ENCODE measurements at regions not wholly inside any gene's neighbourhood (a gene's known extent, or its start where the extent isn't known, plus 50 kb on each side); places are given as distances from the start of the nearest gene placed in this dataset.

DNA sequence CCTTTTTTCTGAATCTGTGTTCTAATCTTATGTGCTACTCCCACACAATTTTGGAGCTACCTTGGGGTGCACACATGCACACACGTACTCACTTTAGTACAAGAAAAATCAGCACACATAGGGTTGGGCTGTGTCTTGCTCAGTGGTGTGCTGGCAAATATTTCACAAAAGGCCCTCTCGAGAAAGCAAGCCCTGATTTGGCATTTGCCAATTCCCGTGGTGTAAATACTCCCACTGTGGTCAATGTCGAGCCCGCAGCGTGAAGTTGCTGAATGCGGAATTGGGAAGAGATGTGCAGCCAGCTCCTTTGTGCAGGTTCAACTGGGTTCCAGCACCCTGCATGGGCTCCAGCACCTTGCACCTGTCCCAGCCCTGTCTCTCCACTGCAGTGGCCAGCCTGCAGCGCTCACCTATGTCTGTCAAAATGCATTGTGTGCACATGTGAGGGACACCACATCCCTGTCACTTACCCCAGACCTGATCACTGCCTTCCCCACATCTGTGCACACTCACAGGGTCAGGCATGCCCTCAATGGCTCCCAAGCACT lies 78.4 kb upstream of the WNT4 start:
- DNase-seq (ENCODE audit: low read depth): no peak

DNA sequence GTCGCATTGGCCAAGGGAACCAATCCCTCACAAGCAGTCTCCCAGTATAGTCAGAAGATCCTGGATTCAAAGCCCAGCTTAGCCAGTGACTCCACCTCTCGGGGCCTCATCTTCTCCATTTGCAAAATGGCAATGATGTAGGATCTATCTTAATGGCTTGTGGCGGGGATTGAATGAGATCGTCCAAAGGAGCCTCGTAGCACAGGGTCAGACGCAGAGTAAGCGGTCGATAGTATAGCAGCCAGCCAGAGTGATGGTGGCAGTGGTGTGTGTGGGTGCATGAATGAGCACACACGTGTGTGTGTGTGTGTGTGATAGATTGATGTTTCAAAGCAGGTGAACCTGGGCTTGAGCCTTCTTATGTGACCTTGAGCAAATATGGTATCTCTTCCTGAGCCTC lies 79.8 kb upstream of the WNT4 start:
- no peak for DNase-seq (ENCODE audit: low read depth)

DNA sequence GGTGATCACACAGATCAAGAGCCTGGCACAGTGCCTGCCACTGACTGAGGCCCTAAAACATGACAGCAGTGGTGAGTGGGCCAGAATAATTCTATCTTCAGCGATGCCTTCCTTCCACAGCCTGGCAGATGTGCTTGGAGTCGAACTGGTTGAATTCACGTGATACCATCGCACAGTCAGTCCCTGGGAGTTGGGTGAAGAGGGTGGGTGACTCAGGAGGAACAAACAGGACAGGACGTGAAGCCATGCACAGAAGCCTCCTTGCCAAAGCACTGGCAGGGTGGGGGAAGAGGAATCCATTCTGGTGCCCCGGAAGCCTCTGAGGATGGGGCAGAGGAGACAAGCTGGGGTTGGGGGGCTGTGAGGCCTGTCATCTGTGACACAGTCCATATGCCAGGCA lies 80.3 kb upstream of the WNT4 start:
- DNase-seq (ENCODE audit: low read depth): no peak

DNA sequence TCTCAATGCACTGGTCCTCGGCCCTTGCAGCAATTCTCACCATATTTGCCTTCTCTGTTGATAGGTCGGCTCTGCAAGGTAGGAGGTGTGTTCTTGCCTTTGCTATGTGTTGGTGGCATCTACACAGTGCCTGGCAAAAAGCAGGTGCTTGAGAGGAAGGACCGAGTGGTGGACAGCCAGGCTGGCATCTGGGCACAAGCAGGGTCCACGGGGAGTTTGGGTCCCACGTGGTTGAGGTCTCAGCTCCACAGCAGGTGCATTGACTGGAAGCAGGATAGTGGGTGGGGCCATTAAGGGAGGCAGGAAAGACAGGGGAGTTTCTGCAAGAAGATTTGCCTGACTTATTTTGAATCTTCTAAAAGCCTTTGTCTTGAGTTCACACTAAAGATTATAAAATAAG lies 81.2 kb upstream of the WNT4 start:
- DNase-seq (ENCODE audit: low read depth): no peak

DNA sequence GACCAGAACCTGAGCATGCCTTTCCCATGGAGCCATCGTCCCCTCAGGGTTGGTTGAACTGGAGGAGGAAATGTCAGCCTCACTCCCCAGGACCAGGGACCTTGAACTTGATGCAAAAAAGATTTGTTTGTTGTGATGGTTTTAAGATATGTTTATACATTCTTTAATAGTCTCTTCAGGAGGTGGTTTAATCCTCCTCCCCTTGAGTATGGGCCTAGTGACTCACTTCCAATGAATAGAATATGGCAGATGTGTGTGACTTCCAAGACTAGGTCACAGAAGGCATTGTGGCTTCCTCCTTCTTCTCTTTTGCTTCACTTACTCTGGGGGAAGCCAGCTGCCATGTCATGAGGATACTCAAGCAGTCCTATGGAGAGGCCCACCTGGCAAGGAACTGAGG lies 81.7 kb upstream of the WNT4 start:
- no peak for DNase-seq (ENCODE audit: low read depth)

DNA sequence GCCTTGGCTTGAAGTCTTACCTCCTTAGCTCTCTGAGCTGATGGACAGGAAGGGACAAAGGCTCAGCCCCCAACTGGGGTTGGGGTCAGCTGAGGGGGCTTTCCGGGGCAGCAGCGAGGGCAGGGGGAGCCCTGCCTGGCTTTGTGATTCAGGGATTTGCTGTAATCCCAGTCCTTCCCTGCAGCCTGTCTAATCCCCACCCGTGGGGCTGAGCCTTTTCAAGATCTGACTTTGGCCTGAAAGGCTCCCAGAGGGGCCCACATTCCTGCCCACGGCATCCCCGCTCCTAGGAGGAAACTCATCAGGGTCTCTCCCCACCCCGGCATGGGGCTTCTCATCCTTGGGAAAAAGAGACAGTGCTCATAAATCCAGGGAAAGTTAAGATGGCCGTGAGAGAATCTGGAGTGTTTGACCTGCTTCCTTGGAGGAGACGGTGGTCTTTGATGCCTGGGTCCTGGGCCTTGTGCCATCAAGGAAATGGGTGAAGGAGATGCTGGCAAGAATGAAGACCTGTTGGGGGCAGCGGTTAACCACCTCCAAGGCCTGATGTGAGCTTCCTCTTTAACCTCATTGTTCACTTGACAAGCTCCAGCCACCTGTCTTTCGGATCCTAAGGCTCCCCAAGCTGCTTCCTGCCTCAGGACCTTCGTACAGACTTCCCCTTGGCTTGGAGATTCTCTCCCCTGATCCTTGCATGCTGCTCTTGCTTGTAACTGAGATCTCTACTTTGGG lies 83.1 kb upstream of the WNT4 start:
- DNase-seq (ENCODE audit: low read depth): no peak

DNA sequence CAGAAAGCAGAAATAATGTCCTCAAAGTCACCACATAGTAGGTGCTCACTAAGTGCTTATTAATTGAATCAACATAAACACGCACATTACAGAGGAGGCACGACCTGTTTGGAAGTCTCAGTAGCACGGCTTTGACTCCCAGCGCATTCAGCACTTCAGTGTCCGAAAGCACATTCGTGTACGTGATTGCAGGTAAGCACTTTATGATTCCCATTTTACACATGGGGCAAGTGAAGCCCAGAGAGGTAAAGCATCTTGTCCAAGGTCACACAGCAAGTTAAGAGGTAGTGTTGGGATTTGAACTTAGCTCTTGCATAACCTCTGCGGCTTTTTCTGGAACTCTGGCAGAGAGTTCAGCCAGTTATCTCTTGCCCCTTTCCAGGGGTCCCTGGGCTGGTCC lies 85.2 kb upstream of the WNT4 start:
- no peak for DNase-seq (ENCODE audit: low read depth)

DNA sequence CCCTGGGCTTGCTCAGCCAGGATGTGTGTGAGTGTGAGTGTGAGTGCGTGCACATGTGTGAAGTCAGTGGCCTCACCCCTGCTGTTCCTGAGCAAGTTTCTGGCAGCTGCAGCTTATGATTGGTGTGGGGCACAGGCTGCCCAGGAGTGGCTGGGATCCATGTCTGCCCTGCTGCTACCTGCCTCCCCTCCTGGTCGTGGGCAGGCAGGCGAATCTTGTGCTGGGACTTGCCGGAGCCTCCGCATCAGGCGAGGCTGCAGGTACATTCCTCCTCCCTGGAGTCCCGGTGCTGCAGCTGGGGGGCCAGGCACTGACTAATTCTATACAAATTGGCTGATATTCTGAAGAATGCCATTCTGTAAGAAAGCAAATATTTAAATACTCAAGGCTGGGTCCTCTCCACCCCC lies 85.6 kb upstream of the WNT4 start:
- no peak for DNase-seq (ENCODE audit: low read depth)

DNA sequence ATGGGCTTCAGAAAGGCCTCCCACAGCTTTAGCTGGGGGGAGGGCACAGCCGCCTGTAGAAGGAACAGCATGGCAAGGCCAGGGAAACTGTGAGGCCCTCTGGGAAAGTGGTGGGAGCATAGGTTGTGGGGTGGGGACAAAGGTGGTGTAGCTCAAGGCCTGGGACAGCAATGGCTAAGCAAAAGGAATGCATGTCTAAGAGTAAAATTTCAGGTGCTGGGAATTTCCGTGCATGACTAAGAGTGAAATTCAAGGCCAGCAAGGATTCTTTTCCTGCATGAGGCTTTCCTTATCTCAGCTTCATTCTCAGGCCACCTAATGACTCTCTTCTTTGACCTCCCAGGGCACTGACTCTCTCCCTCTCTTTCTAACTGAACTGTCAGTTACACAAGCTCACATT lies 86.5 kb upstream of the WNT4 start:
- no peak for DNase-seq (ENCODE audit: low read depth)

DNA sequence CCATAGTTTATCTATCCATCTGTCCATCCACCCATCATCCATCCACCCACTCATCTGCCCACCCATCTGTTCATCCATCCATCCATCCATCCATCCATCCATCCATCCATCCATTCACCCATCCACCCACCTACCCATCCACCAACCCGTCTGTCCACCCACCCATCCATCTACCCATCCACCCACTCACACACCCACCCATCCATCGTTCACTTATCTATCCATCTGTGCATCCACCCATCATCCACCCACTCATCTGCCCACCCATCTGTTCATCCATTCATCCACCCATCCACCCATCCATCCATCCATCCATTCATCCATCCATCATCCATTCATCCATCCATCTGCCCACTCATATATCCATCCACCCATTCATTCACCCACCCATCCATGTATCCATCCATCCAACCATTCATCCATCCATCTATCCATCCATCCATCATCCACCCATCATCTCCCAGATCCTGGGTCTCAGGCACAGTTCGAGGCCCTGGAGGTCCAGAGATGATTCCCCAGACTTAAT lies 88.2 kb upstream of the WNT4 start:
- no peak for DNase-seq (ENCODE audit: low read depth)

DNA sequence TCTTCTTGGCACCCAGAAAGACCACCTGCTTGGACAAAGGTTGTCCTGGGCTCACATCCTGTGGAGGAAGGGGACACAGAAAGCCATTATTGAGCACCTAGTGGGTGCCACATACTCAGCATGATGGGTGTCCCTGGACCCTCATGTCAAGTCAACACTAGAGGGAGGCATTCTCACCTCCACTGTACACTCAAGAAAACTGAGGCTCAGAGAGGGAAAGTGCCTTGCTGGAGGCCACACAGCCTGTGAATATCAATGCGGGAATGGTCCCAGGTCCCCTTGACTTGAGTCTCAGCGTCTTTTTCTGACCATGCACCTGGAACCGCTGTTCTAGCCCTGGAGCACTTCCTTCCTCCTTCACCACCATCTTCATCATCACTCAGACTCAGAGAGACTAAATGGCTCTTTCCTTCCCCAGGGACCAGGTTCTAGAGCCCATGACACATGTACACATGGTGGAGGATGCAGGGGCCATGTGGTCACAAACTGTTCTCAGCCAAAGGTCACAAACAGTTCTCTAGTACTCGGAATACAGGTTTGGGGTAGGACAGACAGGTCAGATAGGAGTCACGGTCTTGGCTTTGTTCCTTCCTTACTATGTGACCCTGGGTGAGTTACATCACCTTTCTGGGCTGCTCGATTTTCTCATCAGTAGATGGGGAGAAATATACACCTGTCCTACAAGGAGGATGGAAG lies 89.2 kb upstream of the WNT4 start:
- no peak for DNase-seq (ENCODE audit: low read depth)

DNA sequence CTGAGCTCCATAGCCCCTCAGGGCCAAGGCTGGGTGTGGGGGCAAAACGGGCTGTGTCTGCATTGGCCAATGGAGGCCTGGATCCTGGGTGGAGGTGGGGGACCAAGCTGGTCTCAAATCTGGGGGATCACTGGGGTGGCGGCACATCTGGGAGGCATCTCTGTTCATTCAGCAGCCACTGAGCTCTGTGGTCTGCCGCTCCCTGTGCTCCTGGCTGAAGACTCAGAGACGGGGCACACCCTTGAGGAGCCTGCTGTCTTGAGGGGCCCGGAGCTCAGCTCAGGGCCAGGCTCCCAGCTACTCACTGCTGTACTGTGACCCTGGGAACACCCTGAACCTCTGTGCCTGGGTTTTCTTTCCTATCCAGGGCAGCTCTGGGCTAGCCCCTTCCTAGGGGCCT lies 90.3 kb upstream of the WNT4 start:
- DNase-seq (ENCODE audit: low read depth): no peak

DNA sequence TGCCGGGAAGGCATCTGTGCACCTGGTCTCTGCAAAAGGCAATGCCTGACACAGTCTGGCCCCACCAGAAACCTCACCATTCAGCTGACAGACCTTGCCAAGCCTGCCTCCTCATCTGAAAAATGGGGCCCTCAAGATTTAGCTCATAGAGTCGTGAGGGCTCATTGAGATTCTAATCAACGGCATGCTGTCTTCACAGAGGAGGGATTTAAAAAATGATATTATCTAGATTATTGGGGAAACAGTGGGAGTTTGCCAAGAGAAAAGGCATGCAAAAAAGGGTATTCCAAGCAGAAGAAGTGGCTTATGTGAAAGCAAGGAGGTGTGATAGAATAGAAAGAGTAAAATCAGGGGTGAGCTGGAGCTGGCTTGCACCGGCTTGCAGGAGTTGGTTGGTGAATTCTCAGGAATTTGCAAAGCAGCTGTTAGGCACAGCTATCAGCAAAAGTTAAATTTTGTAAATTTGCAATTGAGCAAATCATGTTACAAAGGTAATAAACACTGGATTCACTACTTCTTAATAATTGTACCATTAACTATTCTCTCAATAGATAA lies 91.7 kb upstream of the WNT4 start:
- no peak for DNase-seq (ENCODE audit: low read depth)

DNA sequence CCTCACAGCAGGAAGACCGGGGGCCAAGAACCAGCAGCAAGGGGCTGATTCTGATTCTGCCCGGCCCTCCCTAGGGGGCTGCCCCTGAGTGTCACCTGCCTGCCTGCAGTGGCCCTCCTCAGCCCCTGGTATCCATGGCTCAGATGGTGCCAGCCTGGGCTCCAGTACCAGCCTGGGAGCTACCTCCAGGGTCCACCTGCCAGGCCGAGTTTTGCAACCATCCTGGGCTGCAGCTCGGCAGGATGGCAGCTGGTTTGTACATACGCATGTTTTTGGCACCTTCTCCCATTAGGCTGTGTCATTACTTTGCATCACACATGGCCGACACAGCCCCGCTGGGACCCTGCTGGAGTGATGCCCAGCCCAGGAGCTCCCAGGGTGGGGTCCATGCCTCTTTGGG lies 93.3 kb upstream of the WNT4 start:
- no peak for DNase-seq (ENCODE audit: low read depth)

DNA sequence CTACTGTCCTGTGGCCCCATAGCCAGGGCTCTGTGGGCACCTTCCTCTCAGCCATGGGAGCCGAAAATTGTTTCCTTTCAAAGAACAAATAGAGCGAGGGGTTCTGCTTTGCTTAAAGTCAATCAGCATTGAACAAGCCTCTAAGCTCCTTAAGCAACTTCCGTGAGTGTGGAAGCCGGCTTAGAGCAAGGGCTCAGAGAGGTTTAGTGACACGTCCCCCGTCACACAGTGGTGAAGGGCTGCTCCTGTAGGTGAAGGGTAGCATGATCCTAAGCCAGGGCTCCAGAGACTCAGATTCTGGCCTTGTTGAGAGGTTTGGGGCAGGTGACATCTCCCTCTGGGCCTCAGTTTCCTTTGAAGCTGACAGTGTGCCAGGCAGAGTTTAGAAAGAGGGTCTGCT lies 94.0 kb upstream of the WNT4 start:
- no peak for DNase-seq (ENCODE audit: low read depth)

DNA sequence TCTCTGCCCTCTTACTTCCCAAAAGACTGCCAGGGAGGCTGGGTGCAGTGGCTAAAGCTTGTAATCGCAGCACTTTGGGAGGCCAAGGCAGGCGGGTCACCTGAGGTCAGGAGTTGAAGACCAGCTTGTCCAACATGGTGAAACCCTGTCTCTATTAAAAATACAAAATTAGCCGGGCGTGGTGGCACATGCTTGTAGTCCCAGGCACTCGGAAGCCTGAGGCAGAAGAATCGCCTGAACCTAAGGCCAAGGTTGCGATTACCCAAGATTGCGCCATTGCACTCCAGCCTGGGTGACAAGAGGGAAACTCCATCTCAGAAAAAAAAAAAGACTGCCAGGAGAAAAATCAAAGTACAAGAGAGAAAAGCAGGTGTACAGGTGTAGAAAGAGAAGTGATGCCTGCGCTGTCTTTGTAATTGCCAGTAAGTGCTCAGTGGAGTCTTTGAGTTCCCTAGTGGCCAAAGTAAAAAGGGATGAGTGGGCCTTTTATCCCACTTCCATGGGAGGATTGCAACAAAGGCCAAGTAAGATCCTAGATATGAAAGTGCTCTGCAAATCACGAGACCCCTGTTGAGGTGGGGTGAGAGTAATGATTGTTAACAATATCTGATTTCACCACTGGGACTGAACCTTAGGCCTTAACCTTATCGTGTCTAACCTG lies 94.7 kb upstream of the WNT4 start:
- no peak for DNase-seq (ENCODE audit: low read depth)

DNA sequence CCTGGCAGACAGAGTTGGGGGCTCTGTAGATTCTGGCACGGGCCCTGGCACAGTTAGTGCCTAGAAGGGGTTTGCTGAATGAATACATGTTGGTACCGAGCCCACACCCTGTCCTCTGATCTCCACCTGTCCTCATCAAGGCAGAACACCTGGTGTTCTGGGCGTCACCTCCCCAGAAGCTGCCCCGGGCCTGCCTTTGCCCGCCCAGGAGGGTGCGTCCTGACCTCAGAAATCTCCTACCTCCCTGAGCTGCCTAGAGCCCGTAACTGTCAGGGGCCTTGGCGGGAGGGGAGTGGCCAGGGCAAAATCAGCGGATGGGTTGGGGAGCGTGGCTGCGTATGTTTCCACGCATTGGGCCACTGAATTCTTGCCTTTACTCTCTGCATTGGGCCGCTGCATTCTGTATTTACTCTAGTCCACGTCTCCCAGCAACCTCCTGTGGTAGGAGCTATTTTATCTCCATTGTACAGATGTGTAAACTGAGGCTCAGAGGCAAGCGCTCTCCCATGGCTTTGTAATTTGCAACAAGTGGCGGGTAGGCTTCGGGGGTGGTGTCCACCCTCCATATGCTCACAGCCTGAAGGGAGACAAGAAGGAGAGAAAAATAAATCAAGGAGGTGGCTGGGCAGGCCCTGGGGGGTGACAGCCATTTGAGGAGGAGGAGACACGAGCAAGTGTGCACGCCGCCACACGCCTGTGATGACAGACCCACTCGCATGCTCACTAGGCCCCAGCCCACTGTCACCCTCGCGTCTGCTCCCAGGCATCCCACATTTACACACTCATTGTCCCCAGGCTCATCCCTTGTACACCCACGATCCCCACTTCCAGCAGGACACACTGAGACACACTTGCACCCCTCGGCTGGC lies 95.7 kb upstream of the WNT4 start:
- no peak for DNase-seq (ENCODE audit: low read depth)

DNA sequence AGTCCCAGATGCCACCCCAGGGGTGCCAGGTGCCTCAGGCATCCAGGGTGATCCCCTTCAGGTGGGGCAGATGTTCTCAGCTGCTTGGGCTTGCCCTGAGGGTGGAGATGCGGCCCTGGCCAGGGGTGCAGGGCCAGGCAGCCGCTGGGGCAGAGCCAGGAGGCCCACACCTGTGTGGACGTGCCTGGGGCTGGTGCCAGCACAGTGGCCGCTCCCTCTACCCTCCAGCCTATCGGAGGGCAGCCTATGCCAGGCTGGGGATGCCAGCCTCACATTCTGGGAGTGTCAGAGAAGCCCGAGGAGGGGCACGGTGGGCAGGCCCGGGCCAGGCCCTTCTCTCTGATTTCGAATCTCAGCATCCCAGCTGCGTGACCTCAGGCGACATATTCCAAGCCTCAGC lies 96.5 kb upstream of the WNT4 start:
- no peak for DNase-seq (ENCODE audit: low read depth)

DNA sequence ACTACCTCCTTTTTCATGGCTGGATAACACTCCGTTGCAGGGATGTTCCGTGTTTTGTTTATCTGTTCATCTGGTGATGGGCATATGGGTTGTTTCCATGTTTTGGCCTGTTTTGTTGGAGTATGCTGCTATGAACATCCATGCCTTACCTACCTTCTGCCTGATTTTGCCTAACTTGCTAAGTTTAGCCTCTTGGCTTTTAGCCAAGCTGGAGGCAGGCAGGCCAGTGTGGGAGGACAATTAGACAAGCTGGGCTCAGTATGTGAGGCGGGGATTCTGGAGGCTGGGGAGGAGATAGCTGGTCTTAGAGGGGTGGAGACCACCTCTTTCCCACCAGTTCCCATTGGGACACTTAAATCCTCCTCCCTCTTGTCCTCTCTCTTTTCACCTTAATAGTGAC lies 98.4 kb upstream of the WNT4 start:
- DNase-seq (ENCODE audit: low read depth): no peak

DNA sequence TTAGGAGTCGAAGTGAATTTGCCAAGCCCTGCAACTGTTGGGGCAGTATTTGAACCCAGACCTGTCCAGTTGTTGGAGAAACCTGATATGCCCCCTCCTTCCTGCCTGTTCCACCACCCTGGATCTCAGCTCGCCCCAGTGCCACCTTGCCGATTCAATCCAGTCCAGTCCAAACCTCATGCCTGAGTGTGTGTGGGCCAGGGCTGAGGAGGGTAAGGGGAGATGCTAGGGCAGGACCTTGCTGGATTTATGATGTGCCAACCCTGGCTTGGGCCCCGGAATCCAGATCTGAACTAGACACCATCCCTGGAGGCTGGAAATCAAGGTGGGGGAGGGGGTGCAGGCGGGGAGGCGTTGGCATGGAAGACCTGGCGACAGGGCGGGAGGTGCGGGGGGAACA lies 98.9 kb upstream of the WNT4 start:
- DNase-seq (ENCODE audit: low read depth): no peak

DNA sequence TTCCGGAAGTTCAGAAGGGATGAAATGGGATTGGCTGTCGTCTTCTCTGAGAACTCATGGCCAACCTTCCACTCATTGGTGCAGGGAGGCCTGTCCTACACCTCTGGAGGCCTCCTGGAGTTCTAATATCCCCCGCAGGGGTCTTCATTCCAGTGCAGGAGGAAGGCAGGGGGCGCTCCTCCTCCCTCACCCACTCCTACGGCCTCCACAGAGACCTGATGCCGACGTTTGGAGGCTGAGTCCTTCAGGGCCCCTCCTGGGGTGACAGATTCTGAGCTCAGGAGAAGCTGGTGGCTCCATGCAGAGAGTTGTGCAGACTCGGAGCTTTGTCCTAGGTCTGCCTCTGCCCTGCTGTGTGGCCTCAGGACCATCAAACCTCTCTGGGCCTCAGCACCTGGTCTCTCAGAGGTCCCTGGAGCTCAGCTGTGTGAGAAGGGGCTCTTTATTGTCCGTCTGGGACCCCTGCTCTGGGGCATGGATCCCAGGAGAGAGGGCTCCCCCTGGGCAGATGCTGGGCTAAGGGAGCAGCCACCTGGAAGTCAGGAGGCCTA lies 102.3 kb upstream of the WNT4 start:
- no peak for DNase-seq (ENCODE audit: low read depth)
